DND-41 (cell line): ENCODE measurements at regions not wholly inside any gene's neighbourhood (a gene's known extent, or its start where the extent isn't known, plus 50 kb on each side); places are given as distances from the start of the nearest gene placed in this dataset.

Experiments
- ATAC-seq: fragments of 200-7000 bp; cut with Tn5 transposase; 3 replicates; pipeline ENCODE4 v1.9.1; 2021; ENCODE audit warnings: low read depth; ENCODE audit not compliant: insufficient read depth
- DNase-seq: peaks from one replicate; pipeline ENCODE4 v3.0.0-alpha.2; 2020
- H2AFZ ChIP-seq: 2 replicates; pipeline ENCODE4 v1.6.0; 2012; ENCODE audit warnings: low read depth, low read length
- H3K27ac ChIP-seq: 2 replicates; pipeline ENCODE4 v1.5.1; 2012; ENCODE audit warnings: low read length, inconsistent platforms
- H3K27me3 ChIP-seq: fragments of 200-600 bp; sonication (generic); 2 replicates; pipeline ENCODE4 v1.6.0; 2012; ENCODE audit warnings: low read length, mild to moderate bottlenecking, inconsistent platforms; ENCODE audit not compliant: insufficient read depth, poor library complexity
- H3K36me3 ChIP-seq: 2 replicates; pipeline ENCODE4 v1.5.1; 2012; ENCODE audit warnings: low read length, inconsistent platforms; ENCODE audit not compliant: insufficient read depth
- H3K4me1 ChIP-seq: 2 replicates; pipeline ENCODE4 v1.5.1; 2012; ENCODE audit warnings: mild to moderate bottlenecking, low read length; ENCODE audit not compliant: insufficient read depth
- H3K4me2 ChIP-seq: 2 replicates; pipeline ENCODE4 v1.6.0; 2012; ENCODE audit warnings: mild to moderate bottlenecking, moderate library complexity, low read length, inconsistent platforms; ENCODE audit not compliant: insufficient read depth
- H3K4me3 ChIP-seq, 2 experiments: fragments of 200-600 bp in 1 of 2; shearing (Covaris generic) in 1 of 2; 2 replicates each; pipeline ENCODE4 v1.5.1; 2012 to 2016; ENCODE audit warnings: inconsistent platforms in 2 of 2, low read length in 2 of 2, mild to moderate bottlenecking in 2 of 2, low read depth in 1 of 2, moderate library complexity in 1 of 2
- H3K79me2 ChIP-seq: 2 replicates; pipeline ENCODE4 v1.6.0; 2012; ENCODE audit warnings: low read length, inconsistent platforms; ENCODE audit not compliant: insufficient read depth
- H3K9ac ChIP-seq: 2 replicates; pipeline ENCODE4 v1.6.0; 2012; ENCODE audit warnings: low read depth, mild to moderate bottlenecking, inconsistent platforms, low read length, moderate library complexity
- H3K9me3 ChIP-seq: 2 replicates; pipeline ENCODE4 v1.5.1; 2012; ENCODE audit warnings: low read length, moderate library complexity, mild to moderate bottlenecking, inconsistent platforms; ENCODE audit not compliant: insufficient read depth, severe bottlenecking
- H4K20me1 ChIP-seq: 2 replicates; pipeline ENCODE4 v1.6.0; 2012; ENCODE audit warnings: low read length; ENCODE audit not compliant: insufficient read depth
- EZH2 ChIP-seq: IDR thresholded peaks from 3 replicates; pipeline ENCODE4 v1.6.1; 2012; ENCODE audit warnings: borderline replicate concordance, low read depth, mild to moderate bottlenecking, moderate library complexity, low read length, inconsistent platforms; ENCODE audit not compliant: severe bottlenecking
- TF ChIP-seq, protein P1 (sequence below): IDR thresholded peaks from 2 replicates; pipeline ENCODE4 v1.5.1; 2012; ENCODE audit warnings: borderline replicate concordance, low read length, moderate library complexity, mild to moderate bottlenecking; ENCODE audit not compliant: poor library complexity, severe bottlenecking; ENCODE audit errors: extremely low read depth

DNA sequence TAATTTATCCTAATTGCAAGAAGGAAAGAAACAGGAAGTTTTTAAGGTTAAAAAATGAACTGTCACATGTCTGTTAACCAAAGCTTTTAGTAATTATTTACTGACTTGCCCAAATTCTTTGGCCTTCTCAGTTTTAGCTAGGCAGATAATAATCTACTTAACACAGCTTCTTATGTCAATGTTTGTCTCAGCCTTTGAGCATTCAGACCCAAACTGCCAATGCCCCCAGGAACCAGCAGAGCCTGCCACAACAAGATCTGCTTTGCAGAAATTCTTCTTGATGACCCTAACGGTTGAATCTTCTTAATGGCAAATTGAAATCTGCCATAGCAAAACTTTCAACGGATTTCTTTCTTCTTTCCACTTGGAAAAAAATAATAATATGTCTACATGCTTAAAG lies 792.4 kb upstream of the ADGRL2 start:
- DNase-seq, result no peak
- no peak for TF ChIP-seq EZH2
- TF ChIP-seq, protein P1, sequence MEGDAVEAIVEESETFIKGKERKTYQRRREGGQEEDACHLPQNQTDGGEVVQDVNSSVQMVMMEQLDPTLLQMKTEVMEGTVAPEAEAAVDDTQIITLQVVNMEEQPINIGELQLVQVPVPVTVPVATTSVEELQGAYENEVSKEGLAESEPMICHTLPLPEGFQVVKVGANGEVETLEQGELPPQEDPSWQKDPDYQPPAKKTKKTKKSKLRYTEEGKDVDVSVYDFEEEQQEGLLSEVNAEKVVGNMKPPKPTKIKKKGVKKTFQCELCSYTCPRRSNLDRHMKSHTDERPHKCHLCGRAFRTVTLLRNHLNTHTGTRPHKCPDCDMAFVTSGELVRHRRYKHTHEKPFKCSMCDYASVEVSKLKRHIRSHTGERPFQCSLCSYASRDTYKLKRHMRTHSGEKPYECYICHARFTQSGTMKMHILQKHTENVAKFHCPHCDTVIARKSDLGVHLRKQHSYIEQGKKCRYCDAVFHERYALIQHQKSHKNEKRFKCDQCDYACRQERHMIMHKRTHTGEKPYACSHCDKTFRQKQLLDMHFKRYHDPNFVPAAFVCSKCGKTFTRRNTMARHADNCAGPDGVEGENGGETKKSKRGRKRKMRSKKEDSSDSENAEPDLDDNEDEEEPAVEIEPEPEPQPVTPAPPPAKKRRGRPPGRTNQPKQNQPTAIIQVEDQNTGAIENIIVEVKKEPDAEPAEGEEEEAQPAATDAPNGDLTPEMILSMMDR, result no peak
- Histone ChIP-seq H3K9me3 (no peaks in the 10 kb centered on the region), H3K36me3 (no peaks in the 10 kb centered on the region), H2AFZ (no peak overlapping the region), H3K4me2 (no peak overlapping the region), H3K27ac (no peak overlapping the region), H3K27me3 (no peaks in the 10 kb centered on the region), H4K20me1 (no peaks in the 10 kb centered on the region), H3K79me2 (no peaks in the 10 kb centered on the region), H3K4me3 (no peak overlapping the region), H3K9ac (no peak overlapping the region), H3K4me1 (no peaks in the 10 kb centered on the region)
- no peak for ATAC-seq

DNA sequence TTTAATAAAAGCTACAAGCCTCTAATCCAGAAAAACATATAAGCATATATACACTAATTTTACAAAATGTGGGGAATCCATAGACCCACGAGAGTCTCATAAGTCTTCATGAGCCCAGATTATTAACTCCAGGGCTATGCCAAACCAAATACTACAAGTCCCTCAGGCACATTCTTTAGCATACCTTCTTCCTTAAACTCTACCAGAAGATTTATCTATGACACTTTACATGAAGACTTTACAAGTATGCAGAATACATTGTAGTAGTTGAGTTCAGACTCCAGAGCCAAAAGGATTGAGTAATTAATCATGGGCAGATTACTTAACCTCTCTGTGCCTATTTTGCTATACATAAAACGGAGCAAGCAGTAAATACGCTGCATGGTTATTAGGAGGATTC lies 793.7 kb upstream of the ADGRL2 start:
- Histone ChIP-seq H3K9me3 (no peaks in the 10 kb centered on the region), H3K4me1 (no peaks in the 10 kb centered on the region), H3K9ac (no peak overlapping the region), H4K20me1 (no peaks in the 10 kb centered on the region), H3K79me2 (no peaks in the 10 kb centered on the region), H3K4me3 (no peak overlapping the region), H2AFZ (no peak overlapping the region), H3K27me3 (no peaks in the 10 kb centered on the region), H3K36me3 (no peaks in the 10 kb centered on the region), H3K4me2 (no peak overlapping the region), H3K27ac (no peak overlapping the region)
- DNase-seq (no peak), ATAC-seq (no peak)
- no peak for TF ChIP-seq EZH2
- TF ChIP-seq, protein P1, result no peak

DNA sequence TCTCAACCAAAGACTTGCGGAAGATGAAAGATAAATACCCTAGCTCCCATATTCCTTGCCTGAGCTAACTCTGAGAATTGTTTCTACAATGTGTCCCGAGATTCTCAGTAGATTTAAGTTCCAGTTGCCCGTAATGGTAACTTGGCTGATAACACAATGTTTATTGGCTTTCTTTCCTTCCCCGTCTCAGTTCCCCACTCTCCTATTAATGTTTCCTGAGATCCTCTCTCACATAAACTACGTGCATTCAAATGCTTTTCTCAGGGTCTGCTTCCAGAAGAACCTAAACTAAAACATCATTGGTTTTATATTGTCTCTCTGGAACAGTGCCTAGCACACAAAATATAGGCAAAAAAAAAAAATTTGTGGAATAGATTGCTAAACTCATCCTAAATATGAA lies 794.2 kb upstream of the ADGRL2 start:
- no peaks in the 10 kb centered on the region for H3K27me3 ChIP-seq
- no peak for ATAC-seq
- TF ChIP-seq, protein P1, result no peak
- no peak for TF ChIP-seq EZH2
- H3K4me3 ChIP-seq, result no peak overlapping the region
- H3K79me2 ChIP-seq, result no peaks in the 10 kb centered on the region
- H3K4me2 ChIP-seq, result no peak overlapping the region
- H3K9ac ChIP-seq, result no peak overlapping the region
- no peaks in the 10 kb centered on the region for H3K4me1 ChIP-seq
- H3K36me3 ChIP-seq, result no peaks in the 10 kb centered on the region
- no peak overlapping the region for H3K27ac ChIP-seq
- no peak overlapping the region for H2AFZ ChIP-seq
- H4K20me1 ChIP-seq, result no peaks in the 10 kb centered on the region
- no peak for DNase-seq
- H3K9me3 ChIP-seq, result no peaks in the 10 kb centered on the region

DNA sequence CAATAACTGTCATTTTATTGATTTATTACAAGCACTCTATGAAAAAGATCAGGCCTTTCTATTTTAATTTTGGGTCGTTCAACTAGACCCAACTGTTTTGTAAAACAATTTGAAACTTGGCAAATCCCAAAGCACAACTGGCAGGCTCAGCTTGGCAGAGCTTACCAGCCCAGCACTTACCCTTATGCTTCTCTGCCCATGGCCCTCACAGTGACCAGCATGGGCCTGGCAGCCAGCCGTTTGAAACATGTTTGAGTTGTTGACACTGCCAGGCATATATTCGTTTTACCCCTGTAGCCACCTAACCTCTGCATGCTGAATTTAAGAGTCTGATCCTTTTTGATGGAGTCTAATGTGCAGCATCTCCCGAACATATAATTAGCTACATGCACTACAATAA lies 796.7 kb upstream of the ADGRL2 start:
- DNase-seq, result no peak
- TF ChIP-seq EZH2, result no peak
- TF ChIP-seq, protein P1, result no peak
- Histone ChIP-seq H3K36me3 (no peaks in the 10 kb centered on the region), H3K27me3 (no peaks in the 10 kb centered on the region), H3K79me2 (no peaks in the 10 kb centered on the region), H3K4me3 (no peak overlapping the region), H3K9ac (no peak overlapping the region), H3K4me1 (no peaks in the 10 kb centered on the region), H4K20me1 (no peaks in the 10 kb centered on the region), H3K9me3 (no peaks in the 10 kb centered on the region), H3K27ac (no peak overlapping the region), H2AFZ (no peak overlapping the region), H3K4me2 (no peak overlapping the region)
- ATAC-seq, result no peak
